NT2/D1 (cell line): ENCODE measurements at regions not wholly inside any gene's neighbourhood (a gene's known extent, or its start where the extent isn't known, plus 50 kb on each side); places are given as distances from the start of the nearest gene placed in this dataset.

Experiments
- SUZ12 ChIP-seq: IDR thresholded peaks from 2 replicates; pipeline ENCODE4 v1.6.1; 2011; ENCODE audit not compliant: insufficient read length, insufficient read depth; ENCODE audit errors: extremely low read depth
- YY1 ChIP-seq: IDR thresholded peaks from 2 replicates; pipeline ENCODE4 v1.6.1; 2011; ENCODE audit not compliant: insufficient read length, insufficient read depth

- TF ChIP-seq SUZ12 (no peak), YY1 (no peak)
Observed at GRCh38 chr5:147162740-147163139, 72.1 kb upstream of the STK32A start.
